Keratinocyte (primary cell): ENCODE measurements at regions not wholly inside any gene's neighbourhood (a gene's known extent, or its start where the extent isn't known, plus 50 kb on each side); places are given as distances from the start of the nearest gene placed in this dataset.

Experiments used
- DNase-seq: peaks from one replicate; pipeline ENCODE4 v3.0.0-alpha.2; 2011; ENCODE audit warnings: low read depth, missing footprints, low spot score
- FAIRE-seq: peaks from 2 replicates; lab custom pipeline; 2011; peaks lifted over from hg19 to GRCh38; lab: Jason Lieb, UNC
- H2AFZ ChIP-seq: 2 replicates; pipeline ENCODE4 v1.6.0; 2012; ENCODE audit warnings: low read length, control low read depth, inconsistent platforms; ENCODE audit not compliant: control insufficient read depth
- H3K27ac ChIP-seq: 2 replicates; pipeline ENCODE4 v1.5.1; 2011; ENCODE audit warnings: low read length; ENCODE audit not compliant: control insufficient read depth, insufficient read depth
- H3K27me3 ChIP-seq: 3 replicates; pipeline ENCODE4 v1.6.0; 2011; ENCODE audit warnings: low read length; ENCODE audit not compliant: control insufficient read depth, insufficient read depth; ENCODE audit errors: extremely low read depth
- H3K36me3 ChIP-seq, 2 experiments: 2 replicates in 1 of 2; 3 replicates in 1 of 2; pipeline ENCODE4 v1.5.1; 2011; ENCODE audit warnings: low read length in 2 of 2, mild to moderate bottlenecking in 1 of 2; ENCODE audit not compliant: control insufficient read depth in 2 of 2, insufficient read depth in 2 of 2; ENCODE audit errors: extremely low read depth in 1 of 2
- H3K4me1 ChIP-seq: 3 replicates; pipeline ENCODE4 v1.5.1; 2011; ENCODE audit warnings: low read length; ENCODE audit not compliant: control insufficient read depth, insufficient read depth; ENCODE audit errors: extremely low read depth
- H3K4me2 ChIP-seq: 3 replicates; pipeline ENCODE4 v1.6.0; 2011; ENCODE audit warnings: low read depth, low read length; ENCODE audit not compliant: control insufficient read depth, insufficient read depth; ENCODE audit errors: extremely low read depth
- H3K4me3 ChIP-seq, 3 experiments: fragments of 200-600 bp in 1 of 3; sonication (generic) in 1 of 3; 2 replicates in 2 of 3; 3 replicates in 1 of 3; pipeline ENCODE4 v1.5.1; 2011 to 2016; ENCODE audit warnings: low read length in 3 of 3, mild to moderate bottlenecking in 3 of 3, control low read depth in 2 of 3, inconsistent platforms in 1 of 3, low read depth in 1 of 3, mixed read lengths in 1 of 3, mixed run types in 1 of 3, moderate library complexity in 1 of 3; ENCODE audit not compliant: control insufficient read depth in 2 of 3, insufficient read depth in 2 of 3; ENCODE audit errors: extremely low read depth in 1 of 3
- H3K79me2 ChIP-seq: 2 replicates; pipeline ENCODE4 v1.6.0; 2012; ENCODE audit warnings: low read length; ENCODE audit not compliant: control insufficient read depth, insufficient read depth
- H3K9ac ChIP-seq: 3 replicates; pipeline ENCODE4 v1.6.0; 2011; ENCODE audit warnings: low read length; ENCODE audit not compliant: control insufficient read depth, insufficient read depth; ENCODE audit errors: extremely low read depth
- H3K9me1 ChIP-seq: 3 replicates; pipeline ENCODE4 v1.6.0; 2011; ENCODE audit warnings: low read length; ENCODE audit not compliant: control insufficient read depth, insufficient read depth; ENCODE audit errors: extremely low read depth
- H3K9me3 ChIP-seq: 2 replicates; pipeline ENCODE4 v1.5.1; 2012; ENCODE audit warnings: low read depth, low read length; ENCODE audit not compliant: control insufficient read depth
- H4K20me1 ChIP-seq: 3 replicates; pipeline ENCODE4 v1.6.0; 2011; ENCODE audit warnings: low read length; ENCODE audit not compliant: control insufficient read depth, insufficient read depth; ENCODE audit errors: extremely low read depth
- CTCF ChIP-seq, 3 experiments: IDR thresholded peaks in 1 of 3; conservative IDR thresholded peaks in 1 of 3; optimal IDR thresholded peaks in 1 of 3; 2 replicates in 2 of 3; 3 replicates in 1 of 3; pipeline versions ENCODE3 to v1.5.1; 2011; ENCODE audit warnings: low read length in 3 of 3, mild to moderate bottlenecking in 3 of 3, moderate library complexity in 2 of 3, control low read depth in 1 of 3, inconsistent platforms in 1 of 3; ENCODE audit not compliant: insufficient read depth in 2 of 3; ENCODE audit errors: extremely low read depth in 1 of 3
- EZH2 ChIP-seq: IDR thresholded peaks from one replicate; pipeline ENCODE4 v1.6.1; 2012; ENCODE audit warnings: inconsistent platforms, mild to moderate bottlenecking, low read length, moderate library complexity
- dilution Hi-C: fragments of 300-500 bp; cut with MboI; formaldehyde crosslinking; loops from one replicate; pipeline ENCODE4 v1.7.0; 2020; ENCODE audit warnings: low sequenced_read_pairs; ENCODE audit not compliant: extremely low pct_ligation_motif_present

GRCh38 chr11:21635394-21636145, 557.3 kb upstream of the ANO5 start:
- no peak overlapping the region for H3K4me2 ChIP-seq
- H3K79me2 ChIP-seq, result no peaks in the 10 kb centered on the region
- no peak overlapping the region for H2AFZ ChIP-seq
- no peaks in the 10 kb centered on the region for H4K20me1 ChIP-seq
- no peaks in the 10 kb centered on the region for H3K9me1 ChIP-seq
- no peaks in the 10 kb centered on the region for H3K4me1 ChIP-seq
- H3K36me3 ChIP-seq, result no peaks in the 10 kb centered on the region
- no peaks in the 10 kb centered on the region for H3K27me3 ChIP-seq
- no peak for FAIRE-seq
- H3K9me3 ChIP-seq, result no peaks in the 10 kb centered on the region
- dilution Hi-C loops, result no loop called here
- no peak for DNase-seq
- H3K27ac ChIP-seq, result no peak overlapping the region
- no peak overlapping the region for H3K4me3 ChIP-seq
- TF ChIP-seq CTCF (optimal IDR thresholded peaks at IDR 0.05 in 1 of 3, IDR thresholded peaks at IDR 0.05 in 1 of 3, conservative IDR thresholded peaks at IDR 0.05 in 1 of 3; ENCODE audit: extremely low read depth in 1 of 3, insufficient read depth in 2 of 3, low read length in 3 of 3), result no peak
- TF ChIP-seq EZH2, result no peak
- H3K9ac ChIP-seq, result no peak overlapping the region

GRCh38 chr11:21636561-21636960, 556.3 kb upstream of the ANO5 start:
- H3K36me3 ChIP-seq, result no peaks in the 10 kb centered on the region
- FAIRE-seq, result no peak
- DNase-seq, result no peak
- no peaks in the 10 kb centered on the region for H3K79me2 ChIP-seq
- H3K9me1 ChIP-seq, result no peaks in the 10 kb centered on the region
- dilution Hi-C loops, result no loop called here
- H3K27me3 ChIP-seq, result no peaks in the 10 kb centered on the region
- no peak overlapping the region for H2AFZ ChIP-seq
- no peak overlapping the region for H3K27ac ChIP-seq
- H3K4me3 ChIP-seq, result no peak overlapping the region
- H3K9ac ChIP-seq, result no peak overlapping the region
- TF ChIP-seq EZH2, result no peak
- TF ChIP-seq CTCF (optimal IDR thresholded peaks at IDR 0.05 in 1 of 3, IDR thresholded peaks at IDR 0.05 in 1 of 3, conservative IDR thresholded peaks at IDR 0.05 in 1 of 3; ENCODE audit: extremely low read depth in 1 of 3, insufficient read depth in 2 of 3, low read length in 3 of 3), result no peak
- no peaks in the 10 kb centered on the region for H3K4me1 ChIP-seq
- H3K9me3 ChIP-seq, result no peaks in the 10 kb centered on the region
- H3K4me2 ChIP-seq, result no peak overlapping the region
- no peaks in the 10 kb centered on the region for H4K20me1 ChIP-seq
